Pons (tissue), 1 donor: ENCODE measurements at regions not wholly inside any gene's neighbourhood (a gene's known extent, or its start where the extent isn't known, plus 50 kb on each side); places are given as distances from the start of the nearest gene placed in this dataset.
A peak's percentile ranks its signal among the peaks of the same experiment; 100 is the strongest.
"Not testable (repeated sequence)": the region's sequence is repeated elsewhere in the genome, so short reads cannot be mapped to it uniquely, and the experiment has no call there.

Experiments
- DNase-seq: peaks from one replicate; pipeline ENCODE4 v3.0.0-alpha.2; 2016; ENCODE audit warnings: low spot score

DNA sequence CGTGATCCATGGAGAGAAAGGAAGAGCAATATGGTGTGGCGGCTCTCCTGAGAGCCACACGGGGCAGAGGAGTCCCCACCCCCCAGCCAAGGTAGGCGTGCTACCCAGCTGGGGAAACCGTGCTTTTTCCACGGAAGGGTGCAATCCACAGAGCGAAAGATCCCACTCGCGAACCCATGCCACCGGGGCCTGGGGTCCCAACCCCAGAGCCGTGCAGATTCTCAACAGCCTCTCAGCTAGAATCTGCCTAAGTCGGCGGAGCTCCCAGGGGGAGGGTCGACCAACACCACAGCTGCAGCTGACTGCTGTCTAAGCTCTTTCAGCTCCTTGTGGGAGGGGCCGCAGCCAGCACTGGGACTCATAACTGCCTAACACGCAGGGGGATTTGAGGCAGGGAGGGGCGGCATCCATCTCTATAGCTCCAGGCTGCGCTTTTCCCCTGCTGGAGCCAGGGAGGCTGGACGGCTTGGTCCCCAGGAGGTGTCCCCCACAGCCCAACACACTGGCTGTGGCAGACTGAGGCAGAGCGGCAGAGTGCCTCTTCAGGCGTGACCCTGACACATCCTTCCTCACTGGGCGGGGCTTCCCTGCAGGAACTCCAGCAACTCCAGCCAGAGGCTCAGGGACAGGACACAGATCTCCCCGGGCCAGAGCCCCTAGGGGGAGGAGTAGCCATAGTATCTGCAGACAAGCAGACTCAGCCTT, 107.6 kb upstream of the ZBTB20 start:
- no peak for DNase-seq

- DNase-seq = no peak
These were observed 108.1 kb upstream of the ZBTB20 start for GRCh38 chr3:115255197-115255585.

DNA sequence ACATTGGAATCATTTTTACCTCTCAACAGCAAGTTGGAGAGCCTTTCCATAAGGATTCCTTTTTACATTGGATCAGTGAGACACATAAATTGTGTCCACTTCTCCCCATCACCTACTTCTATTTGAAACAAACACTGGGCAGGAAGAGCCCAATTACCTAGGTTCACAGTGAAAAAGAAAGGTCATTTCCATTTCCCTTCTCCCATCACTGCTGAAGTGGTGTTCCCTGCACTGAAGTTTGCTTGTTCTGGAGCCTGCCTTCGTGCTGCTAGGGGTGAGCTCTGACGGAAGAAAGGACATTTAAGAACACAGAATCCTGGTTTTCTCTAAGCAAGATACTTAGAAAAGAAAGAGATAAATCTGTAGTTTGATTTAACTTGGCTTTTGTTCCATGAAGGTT, 123.8 kb upstream of the ZBTB20 start:
- no peak for DNase-seq

DNA sequence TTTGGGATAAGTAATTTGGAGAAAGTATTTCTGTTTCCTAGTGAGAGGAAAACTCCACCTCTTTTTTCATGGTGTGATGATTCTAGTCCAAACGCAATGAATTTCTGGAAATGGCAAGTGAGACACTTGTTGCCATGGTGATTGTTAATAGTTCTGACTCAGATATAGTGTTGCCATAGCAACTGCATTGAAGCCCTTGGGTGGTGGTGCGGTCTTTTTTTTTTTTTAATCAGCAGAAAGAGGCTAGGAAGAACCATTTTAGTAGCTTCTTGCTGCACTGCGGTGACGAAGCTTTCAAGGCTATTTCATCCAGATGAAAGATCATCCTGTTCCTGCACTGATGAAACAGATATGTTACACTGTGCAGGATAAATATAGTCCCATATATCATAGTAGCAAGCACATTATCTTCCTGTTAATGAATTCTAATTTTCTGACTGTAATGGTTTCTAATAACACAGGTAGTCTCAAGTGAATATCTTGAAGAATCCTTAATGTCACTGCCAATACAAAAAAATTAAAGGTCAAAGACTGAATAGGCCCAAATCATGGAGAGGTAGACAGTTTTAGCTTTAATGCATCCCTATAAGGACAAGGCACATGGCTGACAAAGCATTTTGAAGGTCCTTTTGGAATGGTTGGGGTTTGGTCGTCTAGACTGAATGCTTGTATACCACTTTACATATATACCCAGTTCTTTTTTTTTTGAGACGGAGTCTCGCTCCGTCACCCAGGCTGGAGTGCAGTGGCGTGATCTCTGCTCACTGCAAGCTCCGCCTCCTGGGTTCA, 125.1 kb upstream of the ZBTB20 start:
- no peak for DNase-seq

DNA sequence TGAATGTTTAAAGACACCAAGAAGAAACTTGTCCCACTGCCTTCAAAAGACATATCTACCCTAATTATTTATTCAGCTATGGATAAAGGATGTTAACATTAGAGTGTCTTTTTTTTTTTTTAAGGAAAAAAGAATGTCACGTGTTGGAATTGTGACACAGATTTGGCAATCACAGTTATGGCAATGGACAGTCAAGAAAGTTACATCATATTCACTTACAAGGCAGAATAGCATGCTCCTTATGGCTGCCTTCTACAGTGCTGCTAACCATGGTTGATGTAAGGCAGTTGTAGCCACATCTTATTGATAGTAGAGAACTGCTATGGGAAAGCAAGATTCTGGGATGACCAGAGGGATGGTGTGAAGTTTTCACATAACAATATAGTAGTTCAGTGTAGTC, 128.8 kb upstream of the ZBTB20 start:
- no peak for DNase-seq

- DNase-seq = no peak
These were observed 132.9 kb upstream of the ZBTB20 start for GRCh38 chr3:115279939-115280338.

DNA sequence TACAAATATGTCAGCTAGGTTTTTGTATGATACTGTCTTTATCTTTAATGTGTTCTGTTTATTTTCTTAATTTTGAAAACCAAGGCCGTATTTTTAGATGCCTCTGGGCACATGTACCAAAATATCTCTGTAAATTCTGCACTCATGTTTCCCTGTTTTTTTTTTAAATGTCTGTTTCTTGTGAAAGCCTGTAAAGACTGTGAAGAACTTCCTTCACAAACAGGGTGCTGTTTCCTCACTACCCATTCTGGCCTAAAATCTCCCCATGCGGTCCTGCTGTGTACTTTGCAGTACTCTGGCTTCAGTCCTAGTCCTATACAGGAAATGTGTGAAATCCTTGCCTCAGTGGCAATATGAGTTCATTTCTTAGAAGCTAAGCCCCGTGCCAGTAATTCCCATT, 133.4 kb upstream of the ZBTB20 start:
- DNase-seq = peak; percentile 42

DNA sequence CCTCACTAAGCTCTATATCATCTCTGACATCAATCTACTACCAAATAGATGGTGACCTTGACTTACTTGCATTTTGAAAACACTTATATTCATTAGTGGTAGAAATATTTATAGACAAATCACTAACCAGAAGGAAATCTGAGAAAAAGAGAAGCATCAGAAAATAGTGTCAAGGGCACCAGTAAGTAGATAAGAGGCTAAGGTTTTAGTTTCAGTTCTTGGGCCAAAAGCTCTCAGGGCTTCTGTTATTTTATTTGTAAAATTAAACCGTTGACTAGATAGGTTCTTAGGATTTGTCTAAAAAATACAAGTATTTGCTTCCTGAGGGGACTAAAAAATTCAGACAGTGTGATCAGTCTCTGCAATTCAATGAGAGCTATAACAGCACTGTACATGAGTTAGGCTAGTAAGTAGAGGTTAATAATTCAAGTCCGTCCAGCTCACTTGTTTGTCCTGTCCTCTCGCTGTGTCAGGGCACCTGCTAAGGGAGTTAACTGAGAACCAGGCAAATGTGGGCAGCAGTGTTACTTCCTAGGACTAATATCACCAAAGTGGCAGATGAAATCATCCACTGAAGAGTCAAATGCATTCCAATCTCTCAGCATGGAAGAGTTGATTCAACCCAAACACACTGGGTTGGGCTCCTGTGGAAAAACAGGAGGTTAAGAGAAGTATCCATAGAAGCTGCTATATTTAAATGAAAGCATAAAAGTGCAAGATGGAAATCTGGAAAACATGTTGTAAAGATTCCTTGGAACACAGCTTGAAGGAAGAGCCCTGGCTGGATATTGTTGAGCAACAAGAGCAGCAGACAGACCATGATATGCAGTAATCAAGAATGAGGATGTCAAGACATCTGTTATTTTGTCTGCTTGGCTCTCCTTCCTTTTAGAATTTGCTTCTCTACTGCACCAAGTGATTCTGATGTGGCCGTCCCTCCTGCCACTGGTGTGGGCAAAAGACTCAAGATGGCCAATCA, 134.9 kb upstream of the ZBTB20 start:
- DNase-seq = no peak

- no peak for DNase-seq
These were observed 137.9 kb upstream of the ZBTB20 start for GRCh38 chr3:115284980-115285379.

DNA sequence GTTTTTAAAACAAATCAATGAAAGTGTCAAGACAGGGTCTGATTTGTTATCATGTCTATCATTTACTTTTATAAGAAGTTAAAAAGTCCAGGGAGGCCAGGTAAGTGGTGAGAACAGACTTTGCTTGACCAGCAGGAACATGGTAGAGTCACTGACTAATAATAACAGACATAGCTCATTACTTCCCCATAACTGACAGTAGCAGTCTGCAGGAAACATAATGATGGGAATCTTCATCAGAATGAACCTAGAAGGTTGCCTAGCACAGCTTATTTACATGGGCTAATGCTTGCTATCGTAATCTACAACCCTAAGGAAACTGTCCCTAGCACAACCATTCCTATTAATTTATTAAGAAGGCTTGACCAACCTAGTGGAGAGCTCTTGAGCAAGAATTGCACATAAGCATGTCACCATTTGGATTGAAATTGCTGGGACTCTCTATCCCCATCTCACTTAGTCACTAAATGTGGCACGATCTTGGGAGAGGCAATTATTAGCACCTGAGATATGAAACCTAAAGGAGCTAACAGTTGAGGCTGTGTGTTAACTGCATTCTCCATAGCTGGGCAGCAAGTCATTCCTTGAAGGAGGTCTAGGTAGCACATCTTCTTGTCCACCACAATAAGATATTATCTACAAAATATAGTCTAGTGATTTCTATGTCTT, 139.6 kb upstream of the ZBTB20 start:
- no peak for DNase-seq

DNA sequence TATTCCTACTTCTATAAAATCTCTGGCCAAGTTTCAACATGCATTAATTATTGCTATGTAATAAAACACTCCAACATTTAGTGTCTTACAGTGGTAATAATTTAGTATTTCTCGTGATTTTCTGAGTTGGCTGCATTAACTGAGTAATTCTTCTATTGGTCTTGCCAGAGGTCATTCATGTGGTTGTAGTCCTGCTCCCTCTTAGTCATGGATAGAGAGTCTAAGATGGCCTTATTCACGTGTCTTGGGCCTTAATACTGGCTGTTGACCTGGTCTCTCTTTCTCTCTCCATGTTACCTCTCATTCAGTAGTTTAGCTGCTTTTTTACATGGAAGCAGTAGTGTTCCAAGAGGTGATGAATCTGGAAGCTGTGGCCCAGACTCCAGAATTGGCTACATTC, 140.1 kb upstream of the ZBTB20 start:
- DNase-seq = no peak

GRCh38 chr3:115292131-115292530, 145.0 kb upstream of the ZBTB20 start:
- DNase-seq = no peak

GRCh38 chr3:115292677-115293165, 145.6 kb upstream of the ZBTB20 start:
- DNase-seq = no peak

GRCh38 chr3:115293321-115293720, 146.2 kb upstream of the ZBTB20 start:
- no peak for DNase-seq

DNA sequence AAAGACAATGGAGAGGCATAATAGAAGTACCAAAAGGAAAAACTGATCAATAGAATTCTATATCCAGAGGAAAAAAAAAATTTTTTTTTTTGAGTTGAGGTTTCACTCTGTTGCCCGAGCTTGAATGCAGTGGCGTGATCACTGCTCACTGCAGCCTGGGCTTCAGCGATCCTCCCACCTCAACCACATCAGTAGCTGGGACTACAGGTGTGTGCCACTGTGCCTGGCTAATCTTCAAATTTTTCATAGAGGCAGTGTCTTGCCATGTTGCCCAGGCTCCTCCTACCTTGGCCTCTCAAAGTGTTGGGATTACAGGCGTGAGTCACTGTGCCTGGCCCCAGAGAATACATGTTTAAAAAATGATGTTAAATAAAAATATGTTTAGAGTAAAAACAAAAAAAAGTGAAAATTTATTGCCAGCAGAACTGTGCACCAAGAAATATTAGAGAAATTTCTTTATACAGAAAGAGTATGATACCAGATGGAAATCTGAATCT, 154.3 kb upstream of the ZBTB20 start:
- DNase-seq = no peak

GRCh38 chr3:115317953-115318352, 170.9 kb upstream of the ZBTB20 start:
- not testable (repeated sequence) for DNase-seq

- DNase-seq = no peak
These were observed 174.3 kb upstream of the ZBTB20 start for GRCh38 chr3:115321400-115321805.

GRCh38 chr3:115322901-115323300, 175.8 kb upstream of the ZBTB20 start:
- no peak for DNase-seq

- DNase-seq = no peak
These were observed 176.3 kb upstream of the ZBTB20 start for GRCh38 chr3:115323380-115323779.

DNA sequence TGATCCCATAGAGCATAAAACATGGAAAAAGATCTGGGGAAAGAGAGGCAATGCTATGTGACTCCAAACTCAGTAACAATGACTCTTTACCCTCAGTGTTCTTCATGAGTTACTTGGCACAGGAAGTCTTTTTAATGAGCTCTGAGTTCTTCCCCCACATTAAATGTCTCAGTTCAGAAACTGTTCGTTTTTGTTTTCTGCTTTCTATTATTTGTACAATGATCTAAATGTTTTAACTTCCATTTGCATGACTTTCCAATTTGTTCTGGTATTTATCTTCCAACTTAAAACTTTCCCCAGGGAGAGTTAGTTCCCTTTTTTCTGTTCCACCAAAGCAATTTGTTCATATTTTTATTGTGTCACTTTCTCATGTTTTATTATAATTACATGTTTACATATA, 177.0 kb upstream of the ZBTB20 start:
- DNase-seq = no peak

DNA sequence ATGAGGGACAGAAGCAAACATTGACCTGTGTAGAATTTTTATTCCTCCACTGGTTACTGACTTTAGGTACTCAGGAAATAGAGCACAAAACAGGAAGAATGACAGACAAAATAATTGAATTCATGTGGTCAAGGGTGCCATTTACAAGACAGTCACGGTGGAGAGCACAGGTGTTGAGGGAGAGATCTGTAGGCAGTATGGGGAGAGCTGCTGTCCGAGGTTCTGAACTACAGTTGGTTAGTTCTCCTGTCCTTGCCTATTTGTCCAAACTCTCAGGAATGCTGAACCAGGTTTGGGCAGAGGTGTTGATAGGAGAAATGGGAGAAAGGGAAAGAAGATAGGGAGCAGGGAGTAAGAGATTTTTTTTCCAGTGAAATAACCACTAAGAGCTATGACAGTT, 178.5 kb upstream of the ZBTB20 start:
- no peak for DNase-seq

- DNase-seq = no peak
These were observed 183.3 kb upstream of the ZBTB20 start for GRCh38 chr3:115330430-115330829.
